NCI-H524 treated with DMSO at 0.1 percent for 48 hours (cell line): ENCODE measurements at regions not wholly inside any gene's neighbourhood (a gene's known extent, or its start where the extent isn't known, plus 50 kb on each side); places are given as distances from the start of the nearest gene placed in this dataset.
A peak's percentile ranks its signal among the peaks of the same experiment; 100 is the strongest.
"Not testable (repeated sequence)": the region's sequence is repeated elsewhere in the genome, so short reads cannot be mapped to it uniquely, and the experiment has no call there.

ENCODE experiments used
- DNase-seq: peaks from one replicate; lab custom pipeline; 2025; lab: John Stamatoyannopoulos, UW

- DNase-seq = no peak
Observed at GRCh38 chr5:143634689-143635088, 177.3 kb upstream of the HMHB1 start.

GRCh38 chr5:143629871-143630659 lies 181.9 kb upstream of the HMHB1 start:
- peak; percentile 1 for DNase-seq

GRCh38 chr5:143625048-143625447 lies 186.9 kb upstream of the HMHB1 start:
- DNase-seq = not testable (repeated sequence)

GRCh38 chr5:143624465-143624864 lies 187.5 kb upstream of the HMHB1 start:
- DNase-seq = no peak

GRCh38 chr5:143619040-143619439 lies 192.9 kb upstream of the HMHB1 start:
- no peak for DNase-seq

- DNase-seq = peak; percentile 86
Observed at GRCh38 chr5:143618141-143618540, 193.8 kb upstream of the HMHB1 start.

- peak; percentile 89 for DNase-seq
Observed at GRCh38 chr5:143614831-143615230, 197.1 kb upstream of the HMHB1 start.

GRCh38 chr5:143613329-143613728 lies 198.6 kb upstream of the HMHB1 start:
- peak; percentile 34 for DNase-seq

GRCh38 chr5:143610946-143611345 lies 201.0 kb upstream of the HMHB1 start:
- no peak for DNase-seq

GRCh38 chr5:143606043-143606752 lies 202.7 kb upstream of the NR3C1 start:
- DNase-seq = no peak

GRCh38 chr5:143605403-143606005 lies 202.0 kb upstream of the NR3C1 start:
- DNase-seq = no peak

GRCh38 chr5:143601917-143602333 lies 198.4 kb upstream of the NR3C1 start:
- DNase-seq = no peak

- DNase-seq = no peak
Observed at GRCh38 chr5:143601357-143601756, 197.9 kb upstream of the NR3C1 start.

- DNase-seq = no peak
Observed at GRCh38 chr5:143600396-143601075, 197.1 kb upstream of the NR3C1 start.

- no peak for DNase-seq
Observed at GRCh38 chr5:143599474-143599873, 196.0 kb upstream of the NR3C1 start.

- DNase-seq = no peak
Observed at GRCh38 chr5:143596824-143597223, 193.3 kb upstream of the NR3C1 start.

GRCh38 chr5:143594902-143595818 lies 191.7 kb upstream of the NR3C1 start:
- DNase-seq = peak; percentile 4

GRCh38 chr5:143593723-143594122 lies 190.2 kb upstream of the NR3C1 start:
- no peak for DNase-seq

GRCh38 chr5:143592648-143593047 lies 189.2 kb upstream of the NR3C1 start:
- no peak for DNase-seq

GRCh38 chr5:143588933-143589662 lies 185.6 kb upstream of the NR3C1 start:
- DNase-seq = no peak

GRCh38 chr5:143588121-143588520 lies 184.6 kb upstream of the NR3C1 start:
- not testable (repeated sequence) for DNase-seq
